K562 (cell line): ENCODE measurements at regions not wholly inside any gene's neighbourhood (a gene's known extent, or its start where the extent isn't known, plus 50 kb on each side); places are given as distances from the start of the nearest gene placed in this dataset.

Experiments used
- ATAC-seq: fragments of 200-7000 bp; cut with Tn5 transposase; 3 replicates; pipeline ENCODE4 v1.9.1; 2020; ENCODE audit warnings: moderate library complexity
- BruUV-seq: library from RNA; stranded (reverse); fragments of 400-500 nt; replicated peaks from 2 replicates; lab custom pipeline; 2021; lab: Mats Ljungman, UMichigan
- CTCF ChIA-PET: fragments of 300-600 bp; formaldehyde crosslinking; extraction: SDS; loops from one replicate; lab custom pipeline; 2021; ENCODE audit warnings: low intra/inter-chr PET ratio; lab: Yijun Ruan, JAX
- POLR2A ChIA-PET: fragments of 300-600, 350-650 bp; sonication (Branson Sonifier 250); formaldehyde crosslinking; extraction: SDS; loops from one replicate; lab custom pipeline; 2021; ENCODE audit warnings: antibody characterized with exemption, inconsistent platforms; lab: Yijun Ruan, JAX
- DNase-seq, 4 experiments: peaks; one replicate each; pipeline versions ENCODE4 v3.0.0 to v3.0.0-alpha.2; 2011 to 2018; ENCODE audit warnings: low spot score in 3 of 4, mixed read lengths in 3 of 4; ENCODE audit errors: extremely low read depth in 1 of 4
- FAIRE-seq: peaks from 2 replicates; lab custom pipeline; 2011; peaks lifted over from hg19 to GRCh38; lab: Jason Lieb, UNC
- H2AFZ ChIP-seq: 2 replicates; pipeline ENCODE4 v1.6.0; 2011; ENCODE audit warnings: low read depth, low read length, control low read depth, inconsistent platforms
- H3K27ac ChIP-seq: fragments of 200-600 bp; 3 replicates; pipeline ENCODE4 v1.8.0; 2011; ENCODE audit warnings: low read depth, mild to moderate bottlenecking, control low read depth, inconsistent platforms, low read length, moderate library complexity, mixed read lengths; ENCODE audit errors: extremely low read depth
- H3K27me3 ChIP-seq, 2 experiments: fragments of 300-600 bp in 1 of 2; 2 replicates in 1 of 2; 3 replicates in 1 of 2; pipeline versions ENCODE4 v1.6.0 to v1.8.0; 2011; ENCODE audit warnings: inconsistent platforms in 2 of 2, low read length in 2 of 2, mild to moderate bottlenecking in 1 of 2, mixed read lengths in 1 of 2, moderate library complexity in 1 of 2; ENCODE audit not compliant: control insufficient read depth in 2 of 2, insufficient read depth in 2 of 2
- H3K36me3 ChIP-seq: fragments of 300-600 bp; 3 replicates; pipeline ENCODE4 v1.8.0; 2011; ENCODE audit warnings: mild to moderate bottlenecking, low read length, inconsistent platforms; ENCODE audit not compliant: control insufficient read depth, insufficient read depth
- H3K4me1 ChIP-seq, 2 experiments: fragments of 200-600 bp in 1 of 2; replicated peaks in 1 of 2; 2 replicates in 1 of 2; 3 replicates in 1 of 2; pipeline versions ENCODE4 v1.5.1 to v1.8.0; 2011; ENCODE audit warnings: inconsistent platforms in 2 of 2, low read length in 2 of 2, mild to moderate bottlenecking in 1 of 2, mixed read lengths in 1 of 2, moderate library complexity in 1 of 2; ENCODE audit not compliant: control insufficient read depth in 2 of 2, insufficient read depth in 2 of 2
- H3K4me2 ChIP-seq: 2 replicates; pipeline ENCODE4 v1.6.1; 2011; ENCODE audit warnings: low read length, control low read depth, inconsistent platforms, mixed read lengths; ENCODE audit not compliant: insufficient read depth
- H3K4me3 ChIP-seq: fragments of 200-600 bp; sonication (generic), shearing (Covaris generic); 2 replicates; pipeline ENCODE4 v1.5.1; 2016; ENCODE audit warnings: control low read depth, inconsistent platforms
- H3K79me2 ChIP-seq: fragments of 200-600 bp; 3 replicates; pipeline ENCODE4 v1.8.0; 2011; ENCODE audit warnings: low read length, inconsistent platforms; ENCODE audit not compliant: control insufficient read depth, insufficient read depth
- H3K9ac ChIP-seq, 2 experiments: 2 replicates each; pipeline versions ENCODE4 v1.6.0 to v1.6.1; 2011; ENCODE audit warnings: low read depth in 2 of 2, low read length in 2 of 2, control low read depth in 1 of 2, inconsistent platforms in 1 of 2, mild to moderate bottlenecking in 1 of 2, mixed read lengths in 1 of 2; ENCODE audit not compliant: insufficient read depth in 1 of 2
- H3K9me1 ChIP-seq: one replicate; pipeline ENCODE4 v1.6.0; 2011; ENCODE audit warnings: inconsistent platforms, mild to moderate bottlenecking, low read length, moderate library complexity; ENCODE audit not compliant: control insufficient read depth, insufficient read depth
- H3K9me3 ChIP-seq: replicated peaks from 2 replicates; pipeline ENCODE4 v1.5.1; 2011; ENCODE audit warnings: low read depth, low read length, inconsistent platforms; ENCODE audit not compliant: control insufficient read depth, insufficient read depth
- H4K20me1 ChIP-seq: replicated peaks from 2 replicates; pipeline ENCODE4 v1.6.1; 2011; ENCODE audit warnings: low read length, inconsistent platforms, mixed read lengths; ENCODE audit not compliant: control insufficient read depth, insufficient read depth
- ARID2 ChIP-seq: fragments of 450-650 bp; IDR thresholded peaks from 2 replicates; pipeline ENCODE4 v1.6.1; 2017; ENCODE audit warnings: antibody characterized with exemption, mild to moderate bottlenecking
- CCAR2 ChIP-seq: fragments of 200-400 bp; formaldehyde crosslinking; IDR thresholded peaks from 2 replicates; pipeline ENCODE4 v1.6.1; 2017; ENCODE audit warnings: mild to moderate bottlenecking, low read depth, low read length
- CLOCK ChIP-seq: fragments of 250-450 bp; sonication (Bioruptor Pico); IDR thresholded peaks from 2 replicates; pipeline ENCODE4 v1.4.0; 2020; ENCODE audit warnings: mild to moderate bottlenecking, moderate library complexity, borderline replicate concordance
- DMBX1 ChIP-seq: fragments of 250-450 bp; sonication (Bioruptor Pico); IDR thresholded peaks from 2 replicates; pipeline ENCODE4 v1.8.0; 2022; ENCODE audit warnings: inconsistent platforms, mild to moderate bottlenecking, moderate library complexity, borderline replicate concordance
- EHMT2 ChIP-seq: fragments of 450-650 bp; IDR thresholded peaks from 2 replicates; pipeline ENCODE4 v1.6.1; 2018; ENCODE audit warnings: antibody characterized with exemption
- ETV6 ChIP-seq, 3 experiments: fragments of 150-350 bp in 1 of 3; sonication (generic) in 1 of 3; formaldehyde crosslinking in 1 of 3; IDR thresholded peaks; 2 replicates each; pipeline versions ENCODE4 v1.6.1 to v1.8.0; 2014 to 2022; ENCODE audit warnings: borderline replicate concordance in 2 of 3, low read depth in 2 of 3, antibody characterized with exemption in 1 of 3, low read length in 1 of 3, mild to moderate bottlenecking in 1 of 3, missing genetic modification reagents in 1 of 3
- FOXA1 ChIP-seq: fragments of 450-650 bp; IDR thresholded peaks from 2 replicates; pipeline ENCODE4 v1.6.1; 2016; ENCODE audit warnings: mild to moderate bottlenecking, borderline replicate concordance
- MBD1 ChIP-seq: fragments of 250-450 bp; sonication (Bioruptor Pico); IDR thresholded peaks from 2 replicates; pipeline ENCODE4 v1.8.0; 2022; ENCODE audit warnings: inconsistent platforms
- MEF2A ChIP-seq: IDR thresholded peaks from 2 replicates; pipeline ENCODE4 v1.6.1; 2011; ENCODE audit warnings: low read depth, mild to moderate bottlenecking, low read length, moderate library complexity; ENCODE audit not compliant: control insufficient read depth
- MTF1 ChIP-seq: fragments of 250-450 bp; sonication (Bioruptor Pico); IDR thresholded peaks from 2 replicates; pipeline ENCODE4 v1.9.0; 2021; ENCODE audit warnings: moderate library complexity, mild to moderate bottlenecking, inconsistent platforms, borderline replicate concordance
- SAP30 ChIP-seq: fragments of 200-600 bp; sonication (generic); IDR thresholded peaks from 2 replicates; pipeline ENCODE4 v1.6.1; 2012; ENCODE audit warnings: borderline replicate concordance, low read depth, mild to moderate bottlenecking, moderate library complexity, low read length, control low read depth, inconsistent platforms; ENCODE audit not compliant: insufficient read depth, poor library complexity, severe bottlenecking
- SMAD1 ChIP-seq: fragments of 150-350 bp; IDR thresholded peaks from 2 replicates; pipeline ENCODE4 v1.6.1; 2014; ENCODE audit warnings: low read length, low read depth; ENCODE audit not compliant: partially characterized antibody
- YY1 ChIP-seq, 3 experiments: IDR thresholded peaks; 2 replicates each; pipeline ENCODE4 v1.6.1; 2011; ENCODE audit warnings: low read length in 2 of 3, mild to moderate bottlenecking in 2 of 3, moderate library complexity in 2 of 3, borderline replicate concordance in 1 of 3, control low read depth in 1 of 3, low read depth in 1 of 3; ENCODE audit not compliant: insufficient read depth in 3 of 3, insufficient replicate concordance in 2 of 3, control insufficient read depth in 1 of 3, insufficient read length in 1 of 3; ENCODE audit errors: extremely low read depth in 1 of 3
- ZBED1 ChIP-seq: IDR thresholded peaks from 2 replicates; pipeline ENCODE4 v1.6.1; 2014
- ZC3H4 ChIP-seq: sonication (generic); formaldehyde crosslinking; IDR thresholded peaks from 2 replicates; pipeline ENCODE4 v1.9.0; 2021; ENCODE audit warnings: missing genetic modification reagents, borderline replicate concordance
- ZNF274 ChIP-seq: IDR thresholded peaks from 2 replicates; pipeline ENCODE4 v1.6.1; 2011; ENCODE audit warnings: low read depth, mild to moderate bottlenecking, low read length, moderate library complexity, borderline replicate concordance
- WGBS: fragments of 100-300 bp; shearing (Covaris generic); methylation state at CpG from one replicate; pipeline ENCODE4 v1.1.6; 2016; ENCODE audit warnings: low coverage, mixed read lengths; ENCODE audit not compliant: insufficient coverage; ENCODE audit errors: missing lambda C conversion rate; 5-methylcytosine and 5-hydroxymethylcytosine counted together
- in situ Hi-C: fragments of 300-500 bp; cut with MboI; formaldehyde crosslinking; loops from 4 replicates; pipeline ENCODE4 v1.15.0; 2018; ENCODE audit warnings: inconsistent platforms, mixed read lengths
- intact Hi-C: fragments of 100-400 bp; cut with micrococcal nuclease; formaldehyde crosslinking; loops from 2 replicates; pipeline ENCODE4 v1.14.2; 2022

GRCh38 chr10:62584731-62585130 lies 210.6 kb downstream of the ZNF365 start (continued):
- TF ChIP-seq ZBED1: no peak
- no peak for TF ChIP-seq CCAR2
- no peak for TF ChIP-seq ZC3H4 (CRISPR knock-in tag)
- no peak for TF ChIP-seq MTF1 (CRISPR knock-in tag)
- TF ChIP-seq, all 486 proteins: peak for 0

- no peaks in the 10 kb centered on the region for H3K4me1 ChIP-seq
- no peaks in the 10 kb centered on the region for H3K9me1 ChIP-seq
- H3K36me3 ChIP-seq: no peaks in the 10 kb centered on the region
- FAIRE-seq: no peak
- in situ Hi-C loops (loop anchor here (25.0 kb wide), 1 partner anchor 1152 kb away; no protein-coding TSS in a partner anchor), intact Hi-C loops (no loop called here)
- H3K9me3 ChIP-seq: no peaks in the 10 kb centered on the region
- ChIA-PET POLR2A (no interaction called here), CTCF (no interaction called here)
- H3K4me2 ChIP-seq: no peak overlapping the region
- no TSS peak for BruUV-seq
- ATAC-seq: no peak
- H3K79me2 ChIP-seq: no peaks in the 10 kb centered on the region
- no peak overlapping the region for H2AFZ ChIP-seq
- H3K9ac ChIP-seq: no peak overlapping the region
- H3K4me3 ChIP-seq: no peak overlapping the region
- no peaks in the 10 kb centered on the region for H4K20me1 ChIP-seq
- DNase-seq: no peak
- no peak overlapping the region for H3K27ac ChIP-seq
- H3K27me3 ChIP-seq: no peaks in the 10 kb centered on the region
- WGBS: 0% methylated on average over 6 of the region's 6 CpGs
- no peak for TF ChIP-seq CLOCK (CRISPR knock-in tag)
- no peak for TF ChIP-seq YY1 (IDR thresholded peaks at IDR 0.05; ENCODE audit: borderline replicate concordance in 1 of 3, control insufficient read depth in 1 of 3, extremely low read depth in 1 of 3, insufficient read depth in 3 of 3, insufficient read length in 1 of 3, insufficient replicate concordance in 2 of 3, low read depth in 1 of 3, low read length in 2 of 3)
- TF ChIP-seq MBD1 (CRISPR knock-in tag): no peak
- no peak for TF ChIP-seq MEF2A
- no peak for TF ChIP-seq ZNF274
- no peak for TF ChIP-seq SAP30
- no peak for TF ChIP-seq FOXA1
- TF ChIP-seq ARID2: no peak
- TF ChIP-seq ETV6 (IDR thresholded peaks at IDR 0.05; ENCODE audit: borderline replicate concordance in 1 of 2, low read depth in 2 of 2, low read length in 1 of 2): no peak
- no peak for TF ChIP-seq ETV6 (CRISPR knock-in tag; IDR thresholded peaks at IDR 0.05; ENCODE audit: borderline replicate concordance)
- no peak for TF ChIP-seq DMBX1 (CRISPR knock-in tag)
- no peak for TF ChIP-seq EHMT2
- TF ChIP-seq SMAD1: no peak
Observed at GRCh38 chr10:62585211-62585775, 211.1 kb downstream of the ZNF365 start.
